Prostate gland (tissue), 2 donors: ENCODE measurements at regions not wholly inside any gene's neighbourhood (a gene's known extent, or its start where the extent isn't known, plus 50 kb on each side); places are given as distances from the start of the nearest gene placed in this dataset.

Experiments used
- CTCF ChIP-seq, 4 experiments: fragments of 200-600 bp in 2 of 4; fragments of 450-650 bp in 2 of 4; sonication (generic) in 2 of 4; IDR thresholded peaks; 1 replicate in 3 of 4; 2 replicates in 1 of 4; pipeline ENCODE4 v1.5.1; 2016 to 2019; ENCODE audit warnings: antibody characterized with exemption in 4 of 4, mild to moderate bottlenecking in 2 of 4, moderate library complexity in 2 of 4
- POLR2A ChIP-seq: fragments of 450-650 bp; IDR thresholded peaks from one replicate; pipeline ENCODE4 v1.6.1; 2016; ENCODE audit warnings: antibody characterized with exemption, mild to moderate bottlenecking
- POLR2AphosphoS5 ChIP-seq: sonication (generic); formaldehyde crosslinking; IDR thresholded peaks from one replicate; pipeline ENCODE4 v1.6.1; 2017; ENCODE audit warnings: antibody characterized with exemption

GRCh38 chr18:46343931-46344372 lies 239.8 kb downstream of the HAUS1 start:
- no peak for TF ChIP-seq CTCF (IDR thresholded peaks at IDR 0.05)
- TF ChIP-seq POLR2A: no peak
- TF ChIP-seq POLR2AphosphoS5: no peak
